ENCODE measurements at regions not wholly inside any gene's neighbourhood (a gene's known extent, or its start where the extent isn't known, plus 50 kb on each side); places are given as distances from the start of the nearest gene placed in this dataset.

GRCh38 chr13:40410315-40410714 is 256.1 kb downstream of the FOXO1 start:
- TF ChIP-seq, protein P1, sequence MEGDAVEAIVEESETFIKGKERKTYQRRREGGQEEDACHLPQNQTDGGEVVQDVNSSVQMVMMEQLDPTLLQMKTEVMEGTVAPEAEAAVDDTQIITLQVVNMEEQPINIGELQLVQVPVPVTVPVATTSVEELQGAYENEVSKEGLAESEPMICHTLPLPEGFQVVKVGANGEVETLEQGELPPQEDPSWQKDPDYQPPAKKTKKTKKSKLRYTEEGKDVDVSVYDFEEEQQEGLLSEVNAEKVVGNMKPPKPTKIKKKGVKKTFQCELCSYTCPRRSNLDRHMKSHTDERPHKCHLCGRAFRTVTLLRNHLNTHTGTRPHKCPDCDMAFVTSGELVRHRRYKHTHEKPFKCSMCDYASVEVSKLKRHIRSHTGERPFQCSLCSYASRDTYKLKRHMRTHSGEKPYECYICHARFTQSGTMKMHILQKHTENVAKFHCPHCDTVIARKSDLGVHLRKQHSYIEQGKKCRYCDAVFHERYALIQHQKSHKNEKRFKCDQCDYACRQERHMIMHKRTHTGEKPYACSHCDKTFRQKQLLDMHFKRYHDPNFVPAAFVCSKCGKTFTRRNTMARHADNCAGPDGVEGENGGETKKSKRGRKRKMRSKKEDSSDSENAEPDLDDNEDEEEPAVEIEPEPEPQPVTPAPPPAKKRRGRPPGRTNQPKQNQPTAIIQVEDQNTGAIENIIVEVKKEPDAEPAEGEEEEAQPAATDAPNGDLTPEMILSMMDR (IDR thresholded peaks at IDR 0.05; ENCODE audit: low read depth, low read length, poor library complexity, severe bottlenecking) = no peak
- TF ChIP-seq EZH2phosphoT487 (IDR thresholded peaks at IDR 0.05; ENCODE audit: borderline replicate concordance, low read length) = no peak
